OCI-LY7 (cell line): ENCODE measurements at regions not wholly inside any gene's neighbourhood (a gene's known extent, or its start where the extent isn't known, plus 50 kb on each side); places are given as distances from the start of the nearest gene placed in this dataset.

ENCODE experiments used
- CTCF ChIP-seq: fragments of 200-600 bp; sonication (generic); conservative IDR thresholded peaks from 2 replicates; pipeline ENCODE4 v1.5.1; 2014; ENCODE audit warnings: mild to moderate bottlenecking, antibody characterized with exemption, low read length, moderate library complexity, mixed read lengths
- EZH2phosphoT487 ChIP-seq: fragments of 200-600 bp; sonication (generic); IDR thresholded peaks from 2 replicates; pipeline ENCODE4 v1.6.1; 2018; ENCODE audit warnings: low read depth, borderline replicate concordance, mild to moderate bottlenecking, mixed run types, antibody characterized with exemption, low read length, moderate library complexity, mixed read lengths

- TF ChIP-seq CTCF, result peak; percentile 81
- no peak for TF ChIP-seq EZH2phosphoT487
Observed at GRCh38 chr9:115524453-115525059, 406.6 kb upstream of the TNC start.
